ENCODE measurements at regions not wholly inside any gene's neighbourhood (a gene's known extent, or its start where the extent isn't known, plus 50 kb on each side); places are given as distances from the start of the nearest gene placed in this dataset.

GRCh38 chr4:123072060-123072459 is 149.7 kb upstream of the NUDT6 start:
- no peaks in the 10 kb centered on the region for H3K9me3 Mint-ChIP-seq (ENCODE audit: unreplicated experiment)
- DNase-seq (ENCODE audit: low read depth) (no peak), FAIRE-seq (no peak)
- no peak overlapping the region for H3K4me2 ChIP-seq (ENCODE audit: low read length)
- no peak overlapping the region for H3K4me3 Mint-ChIP-seq (ENCODE audit: unreplicated experiment)
- H3K4me1 Mint-ChIP-seq (ENCODE audit: low read depth, unreplicated experiment), result no peaks in the 10 kb centered on the region
- no peaks in the 10 kb centered on the region for H3K9me3 ChIP-seq (ENCODE audit: insufficient read depth, low read depth, low read length)
- no peaks in the 10 kb centered on the region for H3K79me2 ChIP-seq (ENCODE audit: insufficient read depth, low read length)
- no peak overlapping the region for H3K9ac ChIP-seq (ENCODE audit: low read length)
- H3K36me3 Mint-ChIP-seq (ENCODE audit: low read depth, unreplicated experiment), result no peaks in the 10 kb centered on the region
- TF ChIP-seq EZH2 (IDR thresholded peaks at IDR 0.05; ENCODE audit: insufficient read depth, low read length) (no peak), CTCF (IDR thresholded peaks at IDR 0.05; ENCODE audit: insufficient read depth, low read depth, low read length) (no peak)
- no peak overlapping the region for H3K27ac ChIP-seq (ENCODE audit: low read depth, low read length)
- H3K4me1 ChIP-seq (ENCODE audit: insufficient read depth, low read length), result no peaks in the 10 kb centered on the region
- H3K27me3 ChIP-seq (ENCODE audit: insufficient read depth, low read length), result no peaks in the 10 kb centered on the region
- no peak overlapping the region for H3K4me3 ChIP-seq (ENCODE audit: insufficient read depth, low read depth, low read length)
- no peaks in the 10 kb centered on the region for H3K27me3 Mint-ChIP-seq (ENCODE audit: low read depth, unreplicated experiment)
- no peaks in the 10 kb centered on the region for H4K20me1 ChIP-seq (ENCODE audit: insufficient read depth, low read length)
- H3K27ac Mint-ChIP-seq (ENCODE audit: unreplicated experiment), result no peak overlapping the region
- H2AFZ ChIP-seq (ENCODE audit: low read depth, low read length), result no peak overlapping the region
- no peaks in the 10 kb centered on the region for H3K36me3 ChIP-seq (ENCODE audit: insufficient read depth, low read length)

DNA sequence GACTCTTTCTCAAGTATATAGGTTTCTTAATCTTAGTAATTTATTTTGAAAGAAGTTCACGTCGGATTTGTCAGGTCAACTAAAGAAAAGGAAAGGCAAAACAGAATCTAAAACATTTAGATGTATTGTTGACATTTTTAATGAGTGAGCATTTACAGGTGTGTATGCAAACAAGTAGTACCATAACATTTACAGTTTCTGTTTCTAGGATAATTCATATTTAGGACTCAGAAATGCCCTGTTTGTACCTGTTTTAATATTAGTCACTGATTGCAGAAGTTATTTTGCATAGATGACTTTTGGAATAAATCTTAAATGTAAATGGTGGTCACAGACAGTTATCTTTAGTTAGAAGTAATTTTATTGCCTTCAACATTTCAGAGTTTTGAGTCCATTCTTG is 151.3 kb upstream of the NUDT6 start:
- Histone ChIP-seq H2AFZ (ENCODE audit: low read depth, low read length) (no peak overlapping the region), H3K27me3 (ENCODE audit: insufficient read depth, low read length) (no peaks in the 10 kb centered on the region), H3K9me3 (ENCODE audit: insufficient read depth, low read depth, low read length) (no peaks in the 10 kb centered on the region), H3K79me2 (ENCODE audit: insufficient read depth, low read length) (no peaks in the 10 kb centered on the region), H3K4me2 (ENCODE audit: low read length) (no peak overlapping the region), H3K4me3 (ENCODE audit: insufficient read depth, low read depth, low read length) (no peak overlapping the region), H3K36me3 (ENCODE audit: insufficient read depth, low read length) (no peaks in the 10 kb centered on the region), H3K9ac (ENCODE audit: low read length) (no peak overlapping the region), H3K27ac (ENCODE audit: low read depth, low read length) (no peak overlapping the region), H3K4me1 (ENCODE audit: insufficient read depth, low read length) (no peaks in the 10 kb centered on the region), H4K20me1 (ENCODE audit: insufficient read depth, low read length) (no peaks in the 10 kb centered on the region)
- Mint-ChIP-seq H3K27me3 (ENCODE audit: low read depth, unreplicated experiment) (no peaks in the 10 kb centered on the region), H3K4me1 (ENCODE audit: low read depth, unreplicated experiment) (no peaks in the 10 kb centered on the region), H3K9me3 (ENCODE audit: unreplicated experiment) (no peaks in the 10 kb centered on the region), H3K36me3 (ENCODE audit: low read depth, unreplicated experiment) (no peaks in the 10 kb centered on the region), H3K4me3 (ENCODE audit: unreplicated experiment) (no peak overlapping the region), H3K27ac (ENCODE audit: unreplicated experiment) (no peak overlapping the region)
- FAIRE-seq (no peak), DNase-seq (ENCODE audit: low read depth) (no peak)
- TF ChIP-seq EZH2 (IDR thresholded peaks at IDR 0.05; ENCODE audit: insufficient read depth, low read length) (no peak), CTCF (IDR thresholded peaks at IDR 0.05; ENCODE audit: insufficient read depth, low read depth, low read length) (no peak)

DNA sequence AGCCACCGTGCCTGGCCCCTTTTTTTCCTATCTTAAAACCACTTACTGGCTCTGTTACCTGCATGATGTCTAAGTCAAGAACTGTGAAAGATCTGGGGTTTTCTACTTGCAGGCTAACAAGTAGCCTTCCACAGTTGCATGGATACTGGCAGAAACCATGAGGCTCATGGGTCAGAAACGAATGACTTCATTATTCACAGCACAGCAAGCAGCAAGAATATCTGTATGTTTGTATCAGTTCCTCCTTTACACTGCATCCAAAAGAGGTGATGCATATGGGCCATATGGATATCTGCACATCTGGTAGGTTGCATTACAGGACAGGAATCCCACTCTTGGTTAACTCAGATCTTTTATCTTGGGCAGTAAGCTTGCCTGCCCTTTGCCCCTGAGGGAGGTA is 154.9 kb upstream of the NUDT6 start:
- TF ChIP-seq EZH2 (IDR thresholded peaks at IDR 0.05; ENCODE audit: insufficient read depth, low read length), result no peak
- TF ChIP-seq CTCF (IDR thresholded peaks at IDR 0.05; ENCODE audit: insufficient read depth, low read depth, low read length), result no peak
- H3K4me2 ChIP-seq (ENCODE audit: low read length), result no peak overlapping the region
- H3K9me3 ChIP-seq (ENCODE audit: insufficient read depth, low read depth, low read length), result no peaks in the 10 kb centered on the region
- no peaks in the 10 kb centered on the region for H3K36me3 ChIP-seq (ENCODE audit: insufficient read depth, low read length)
- no peaks in the 10 kb centered on the region for H3K4me1 ChIP-seq (ENCODE audit: insufficient read depth, low read length)
- Mint-ChIP-seq H3K4me3 (ENCODE audit: unreplicated experiment) (no peak overlapping the region), H3K9me3 (ENCODE audit: unreplicated experiment) (no peaks in the 10 kb centered on the region), H3K27ac (ENCODE audit: unreplicated experiment) (no peak overlapping the region), H3K27me3 (ENCODE audit: low read depth, unreplicated experiment) (no peaks in the 10 kb centered on the region), H3K4me1 (ENCODE audit: low read depth, unreplicated experiment) (no peaks in the 10 kb centered on the region), H3K36me3 (ENCODE audit: low read depth, unreplicated experiment) (peaks cover 1% of the 10 kb centered on the region)
- no peak overlapping the region for H3K4me3 ChIP-seq (ENCODE audit: insufficient read depth, low read depth, low read length)
- no peaks in the 10 kb centered on the region for H3K79me2 ChIP-seq (ENCODE audit: insufficient read depth, low read length)
- DNase-seq (ENCODE audit: low read depth) (no peak), FAIRE-seq (no peak)
- no peak overlapping the region for H3K27ac ChIP-seq (ENCODE audit: low read depth, low read length)
- H4K20me1 ChIP-seq (ENCODE audit: insufficient read depth, low read length), result no peaks in the 10 kb centered on the region
- no peak overlapping the region for H2AFZ ChIP-seq (ENCODE audit: low read depth, low read length)
- no peaks in the 10 kb centered on the region for H3K27me3 ChIP-seq (ENCODE audit: insufficient read depth, low read length)
- no peak overlapping the region for H3K9ac ChIP-seq (ENCODE audit: low read length)

Data from astrocyte (in vitro differentiated cells and primary cell).